IMR-90 (cell line): ENCODE measurements at regions not wholly inside any gene's neighbourhood (a gene's known extent, or its start where the extent isn't known, plus 50 kb on each side); places are given as distances from the start of the nearest gene placed in this dataset.

Experiments used
- ATAC-seq: fragments of 200-7000 bp; cut with Tn5 transposase; 2 replicates; pipeline ENCODE4 v1.9.1; 2020; ENCODE audit warnings: low read depth, mild to moderate bottlenecking, moderate library complexity
- BruUV-seq: library from RNA; stranded (reverse); fragments of 400-500 nt; replicated peaks from 2 replicates; lab custom pipeline; 2021; lab: Mats Ljungman, UMichigan
- CTCF ChIA-PET: fragments of 300-600 bp; formaldehyde crosslinking; extraction: SDS; loops from one replicate; lab custom pipeline; 2021; ENCODE audit warnings: antibody characterized with exemption; lab: Yijun Ruan, JAX
- POLR2A ChIA-PET: fragments of 300-600 bp; sonication (Branson Sonifier 250); formaldehyde crosslinking; loops from one replicate; lab custom pipeline; 2022; ENCODE audit warnings: antibody characterized with exemption; ENCODE audit not compliant: unreplicated experiment; lab: Charles Lee
- DNase-seq: peaks from one replicate; pipeline ENCODE4 v3.0.0; 2013
- H2AFZ ChIP-seq: replicated peaks from 2 replicates; pipeline ENCODE3; 2013; ENCODE audit warnings: low read length, mild to moderate bottlenecking; ENCODE audit not compliant: poor library complexity
- H2AK5ac ChIP-seq: 2 replicates; pipeline ENCODE4 v1.6.1; 2013; ENCODE audit warnings: low read depth, low read length, inconsistent platforms
- H2AK9ac ChIP-seq: replicated peaks from 2 replicates; pipeline ENCODE3; 2013; ENCODE audit warnings: mild to moderate bottlenecking, low read depth, low read length, moderate library complexity; ENCODE audit not compliant: poor library complexity
- H2BK120ac ChIP-seq: 2 replicates; pipeline ENCODE4 v1.6.1; 2013; ENCODE audit warnings: low read depth, low read length, inconsistent platforms
- H2BK15ac ChIP-seq: 3 replicates; pipeline ENCODE4 v1.6.1; 2013; ENCODE audit warnings: low read depth, low read length, inconsistent platforms
- H2BK20ac ChIP-seq: 2 replicates; pipeline ENCODE4 v1.6.1; 2013; ENCODE audit warnings: low read depth, mild to moderate bottlenecking, inconsistent platforms, low read length, moderate library complexity
- H2BK5ac ChIP-seq: 2 replicates; pipeline ENCODE4 v1.6.1; 2013; ENCODE audit warnings: mild to moderate bottlenecking, low read depth, low read length, inconsistent platforms; ENCODE audit not compliant: poor library complexity, severe bottlenecking
- H3K14ac ChIP-seq: replicated peaks from 2 replicates; pipeline ENCODE4 v1.6.1; 2013; ENCODE audit warnings: low read depth, low read length, inconsistent platforms
- H3K18ac ChIP-seq: 2 replicates; pipeline ENCODE4 v1.6.1; 2013; ENCODE audit warnings: low read depth, low read length, control low read depth
- H3K23ac ChIP-seq: 2 replicates; pipeline ENCODE4 v1.6.1; 2013; ENCODE audit warnings: low read depth, low read length, inconsistent platforms
- H3K27ac ChIP-seq: 2 replicates; pipeline ENCODE4 v1.5.1; 2013; ENCODE audit warnings: mild to moderate bottlenecking, control low read depth, low read length; ENCODE audit not compliant: insufficient read depth
- H3K27me3 ChIP-seq: 2 replicates; pipeline ENCODE4 v1.6.1; 2013; ENCODE audit warnings: low read length; ENCODE audit not compliant: control insufficient read depth, insufficient read depth
- H3K36me3 ChIP-seq: 2 replicates; pipeline ENCODE4 v1.6.1; 2013; ENCODE audit warnings: low read length, mixed read lengths; ENCODE audit not compliant: control insufficient read depth, insufficient read depth
- H3K4ac ChIP-seq: 2 replicates; pipeline ENCODE4 v1.6.1; 2013; ENCODE audit warnings: low read depth, low read length, inconsistent platforms
- H3K4me1 ChIP-seq: 2 replicates; pipeline ENCODE4 v1.6.1; 2013; ENCODE audit warnings: low read length, mixed read lengths; ENCODE audit not compliant: control insufficient read depth, insufficient read depth
- H3K4me2 ChIP-seq: 2 replicates; pipeline ENCODE4 v1.6.1; 2013; ENCODE audit warnings: low read depth, mild to moderate bottlenecking, control low read depth, low read length, moderate library complexity
- H3K4me3 ChIP-seq: 2 replicates; pipeline ENCODE4 v1.5.1; 2013; ENCODE audit warnings: low read depth, mild to moderate bottlenecking, control low read depth, low read length, moderate library complexity; ENCODE audit not compliant: insufficient read depth
- H3K56ac ChIP-seq: 2 replicates; pipeline ENCODE4 v1.6.1; 2013; ENCODE audit warnings: low read length, inconsistent platforms; ENCODE audit not compliant: insufficient read depth; ENCODE audit errors: extremely low read depth
- H3K79me1 ChIP-seq, 2 experiments: 2 replicates each; pipeline ENCODE4 v1.6.1; 2013; ENCODE audit warnings: low read length in 2 of 2, inconsistent platforms in 1 of 2, low read depth in 1 of 2
- H3K9ac ChIP-seq: 2 replicates; pipeline ENCODE4 v1.6.1; 2013; ENCODE audit warnings: low read depth, low read length, control low read depth
- H3K9me1 ChIP-seq: 2 replicates; pipeline ENCODE4 v1.6.1; 2013; ENCODE audit warnings: low read length, inconsistent platforms; ENCODE audit not compliant: insufficient read depth
- H3K9me3 ChIP-seq: 2 replicates; pipeline ENCODE4 v1.6.1; 2013; ENCODE audit warnings: low read length; ENCODE audit not compliant: control insufficient read depth, insufficient read depth
- H4K20me1 ChIP-seq: 2 replicates; pipeline ENCODE4 v1.6.1; 2013; ENCODE audit warnings: low read length, inconsistent platforms; ENCODE audit not compliant: insufficient read depth
- H4K5ac ChIP-seq: 2 replicates; pipeline ENCODE4 v1.6.1; 2013; ENCODE audit warnings: mild to moderate bottlenecking, low read depth, low read length, control low read depth
- H4K8ac ChIP-seq, 2 experiments: 2 replicates each; pipeline ENCODE4 v1.6.1; 2013; ENCODE audit warnings: low read depth in 2 of 2, low read length in 2 of 2, control low read depth in 1 of 2, inconsistent platforms in 1 of 2
- H4K91ac ChIP-seq: 2 replicates; pipeline ENCODE4 v1.6.1; 2013; ENCODE audit warnings: low read depth, low read length, inconsistent platforms; ENCODE audit not compliant: insufficient read depth
- BHLHE40 ChIP-seq: fragments of 150-350 bp; IDR thresholded peaks from 2 replicates; pipeline ENCODE4 v1.6.1; 2016; ENCODE audit warnings: mild to moderate bottlenecking, low read depth, low read length
- CEBPB ChIP-seq: IDR thresholded peaks from 2 replicates; pipeline ENCODE4 v1.6.1; 2012; ENCODE audit warnings: low read depth, low read length, improper control_type of control experiment
- CHD1 ChIP-seq: IDR thresholded peaks from 2 replicates; pipeline ENCODE4 v1.6.1; 2012; ENCODE audit warnings: low read depth, low read length, improper control_type of control experiment
- ELK1 ChIP-seq: fragments of 150-350 bp; IDR thresholded peaks from 2 replicates; pipeline ENCODE4 v1.6.1; 2016; ENCODE audit warnings: low read depth, mild to moderate bottlenecking, low read length, moderate library complexity, borderline replicate concordance
- FOS ChIP-seq: fragments of 150-350 bp; IDR thresholded peaks from 2 replicates; pipeline ENCODE4 v1.6.1; 2016; ENCODE audit warnings: low read depth, low read length
- MAFK ChIP-seq: IDR thresholded peaks from 2 replicates; pipeline ENCODE4 v1.6.1; 2012; ENCODE audit warnings: low read depth, low read length, improper control_type of control experiment
- MAZ ChIP-seq: IDR thresholded peaks from 2 replicates; pipeline ENCODE4 v1.6.1; 2012; ENCODE audit warnings: low read depth, mild to moderate bottlenecking, low read length, improper control_type of control experiment, moderate library complexity, borderline replicate concordance
- MXI1 ChIP-seq: IDR thresholded peaks from 2 replicates; pipeline ENCODE4 v1.6.1; 2012; ENCODE audit warnings: low read depth, mild to moderate bottlenecking, low read length, moderate library complexity, borderline replicate concordance
- NFE2L2 ChIP-seq: fragments of 150-350 bp; IDR thresholded peaks from 2 replicates; pipeline ENCODE4 v1.6.1; 2016; ENCODE audit warnings: low read depth, mild to moderate bottlenecking, low read length
- POLR2A ChIP-seq: IDR thresholded peaks from 2 replicates; pipeline ENCODE4 v1.6.1; 2012; ENCODE audit warnings: mild to moderate bottlenecking, low read depth, low read length
- RAD21 ChIP-seq: IDR thresholded peaks from 2 replicates; pipeline ENCODE4 v1.6.1; 2012; ENCODE audit warnings: low read length, improper control_type of control experiment
- RCOR1 ChIP-seq: IDR thresholded peaks from 2 replicates; pipeline ENCODE4 v1.6.1; 2012; ENCODE audit warnings: mild to moderate bottlenecking, low read length, improper control_type of control experiment; ENCODE audit not compliant: insufficient replicate concordance
- RFX5 ChIP-seq: IDR thresholded peaks from 2 replicates; pipeline ENCODE4 v1.8.0; 2012; ENCODE audit warnings: low read depth, mild to moderate bottlenecking, low read length, moderate library complexity
- SMC3 ChIP-seq: fragments of 150-350 bp; IDR thresholded peaks from 2 replicates; pipeline ENCODE4 v1.6.1; 2016; ENCODE audit warnings: low read depth, mild to moderate bottlenecking, antibody characterized with exemption, low read length, moderate library complexity
- USF2 ChIP-seq: fragments of 150-350 bp; IDR thresholded peaks from 2 replicates; pipeline ENCODE4 v1.6.1; 2017; ENCODE audit warnings: mild to moderate bottlenecking, antibody characterized with exemption, low read length, low read depth
- WGBS, 2 experiments: methylation state at CpG; one replicate each; pipeline versions ENCODE4 v1.1.5 to v1.1.7; 2013; ENCODE audit warnings: missing lambda C conversion rate in 2 of 2; ENCODE audit not compliant: insufficient read length in 1 of 2; ENCODE audit errors: extremely low coverage in 2 of 2; 5-methylcytosine and 5-hydroxymethylcytosine counted together
- dilution Hi-C: fragments of 300-500 bp; cut with HindIII; formaldehyde crosslinking; loops from one replicate; pipeline ENCODE4 v1.14.3; 2018; ENCODE audit warnings: low sequenced_read_pairs; ENCODE audit not compliant: unreplicated experiment
- in situ Hi-C: fragments of 300-500 bp; cut with MboI; formaldehyde crosslinking; loops from 3 replicates; pipeline ENCODE4 v1.14.3; 2019; ENCODE audit warnings: low sequenced_read_pairs, inconsistent platforms, mixed read lengths
- intact Hi-C: fragments of 100-400 bp; cut with micrococcal nuclease; formaldehyde crosslinking; loops from 2 replicates; pipeline ENCODE4 v1.10.0; 2022
- TF ChIP-seq, protein P1 (sequence below): conservative IDR thresholded peaks from 2 replicates; pipeline ENCODE4 v1.5.1; 2012; ENCODE audit warnings: mild to moderate bottlenecking, low read depth, low read length, improper control_type of control experiment

DNA sequence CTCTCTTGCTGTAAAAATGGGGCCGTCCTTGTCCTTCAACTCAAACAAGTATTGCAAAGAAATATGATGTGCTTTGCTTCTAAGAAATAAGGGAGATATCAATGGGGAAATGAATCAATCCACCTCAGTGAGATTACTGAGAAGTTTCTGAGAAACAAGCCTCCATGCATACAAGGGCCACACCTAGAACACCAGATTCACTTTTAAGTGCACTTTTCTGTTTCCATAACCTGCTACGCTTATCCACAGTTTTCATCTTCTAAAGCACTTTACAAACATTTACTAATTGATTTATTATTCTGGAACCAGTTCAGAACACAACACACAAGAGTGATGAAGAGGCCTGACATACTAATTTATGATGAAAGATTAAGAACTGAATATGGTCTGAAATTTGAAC lies 54.0 kb upstream of the BOD1L1 start:
- H2AK5ac ChIP-seq = no peak overlapping the region
- BruUV-seq = no TSS peak

More for the DNA sequence above, 54.0 kb upstream of the BOD1L1 start:
- no peak for ATAC-seq
- Histone ChIP-seq H3K18ac (no peak overlapping the region), H3K23ac (no peak overlapping the region), H3K9ac (no peak overlapping the region), H3K9me1 (no peaks in the 10 kb centered on the region), H3K56ac (no peak overlapping the region), H3K27me3 (no peaks in the 10 kb centered on the region), H3K4me2 (no peak overlapping the region), H3K27ac (no peak overlapping the region), H3K9me3 (peaks cover 4% of the 10 kb centered on the region; the same call in 1 of the 2 replicates), H3K4me1 (no peaks in the 10 kb centered on the region), H4K91ac (no peak overlapping the region), H2BK5ac (no peak overlapping the region), H3K4me3 (no peak overlapping the region), H2AFZ (no peak overlapping the region), H2BK20ac (no peak overlapping the region), H2BK15ac (no peak overlapping the region), H4K8ac (no peak overlapping the region), H3K14ac (no peak overlapping the region), H2AK9ac (no peak overlapping the region), H3K79me1 (no peaks in the 10 kb centered on the region), H3K4ac (no peak overlapping the region), H2BK120ac (no peak overlapping the region), H4K5ac (no peak overlapping the region), H3K36me3 (no peaks in the 10 kb centered on the region), H4K20me1 (no peaks in the 10 kb centered on the region)
- DNase-seq = no peak
- ChIA-PET POLR2A (no interaction called here), CTCF (interaction anchor here (0.7 kb wide), 1 partner anchor 200 kb away, joined by 3 read pairs; no protein-coding TSS in a partner anchor)
- intact Hi-C loops (no loop called here), in situ Hi-C loops (no loop called here), dilution Hi-C loops (no loop called here)
- WGBS, 2 experiments = no CpG with 5 or more reads among the region's 2 CpGs
- TF ChIP-seq USF2 = no peak
- TF ChIP-seq MXI1 = no peak
- no peak for TF ChIP-seq RCOR1
- no peak for TF ChIP-seq FOS
- no peak for TF ChIP-seq MAFK
- TF ChIP-seq, protein P1, sequence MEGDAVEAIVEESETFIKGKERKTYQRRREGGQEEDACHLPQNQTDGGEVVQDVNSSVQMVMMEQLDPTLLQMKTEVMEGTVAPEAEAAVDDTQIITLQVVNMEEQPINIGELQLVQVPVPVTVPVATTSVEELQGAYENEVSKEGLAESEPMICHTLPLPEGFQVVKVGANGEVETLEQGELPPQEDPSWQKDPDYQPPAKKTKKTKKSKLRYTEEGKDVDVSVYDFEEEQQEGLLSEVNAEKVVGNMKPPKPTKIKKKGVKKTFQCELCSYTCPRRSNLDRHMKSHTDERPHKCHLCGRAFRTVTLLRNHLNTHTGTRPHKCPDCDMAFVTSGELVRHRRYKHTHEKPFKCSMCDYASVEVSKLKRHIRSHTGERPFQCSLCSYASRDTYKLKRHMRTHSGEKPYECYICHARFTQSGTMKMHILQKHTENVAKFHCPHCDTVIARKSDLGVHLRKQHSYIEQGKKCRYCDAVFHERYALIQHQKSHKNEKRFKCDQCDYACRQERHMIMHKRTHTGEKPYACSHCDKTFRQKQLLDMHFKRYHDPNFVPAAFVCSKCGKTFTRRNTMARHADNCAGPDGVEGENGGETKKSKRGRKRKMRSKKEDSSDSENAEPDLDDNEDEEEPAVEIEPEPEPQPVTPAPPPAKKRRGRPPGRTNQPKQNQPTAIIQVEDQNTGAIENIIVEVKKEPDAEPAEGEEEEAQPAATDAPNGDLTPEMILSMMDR = no peak
- TF ChIP-seq MAZ = no peak
- no peak for TF ChIP-seq CEBPB
- TF ChIP-seq ELK1 = no peak
- TF ChIP-seq RFX5 = no peak
- TF ChIP-seq NFE2L2 = no peak
- no peak for TF ChIP-seq POLR2A
- TF ChIP-seq RAD21 = no peak
- TF ChIP-seq BHLHE40 = no peak
- TF ChIP-seq CHD1 = no peak
- TF ChIP-seq SMC3 = no peak
